ENCODE measurements at regions not wholly inside any gene's neighbourhood (a gene's known extent, or its start where the extent isn't known, plus 50 kb on each side); places are given as distances from the start of the nearest gene placed in this dataset.

DNA sequence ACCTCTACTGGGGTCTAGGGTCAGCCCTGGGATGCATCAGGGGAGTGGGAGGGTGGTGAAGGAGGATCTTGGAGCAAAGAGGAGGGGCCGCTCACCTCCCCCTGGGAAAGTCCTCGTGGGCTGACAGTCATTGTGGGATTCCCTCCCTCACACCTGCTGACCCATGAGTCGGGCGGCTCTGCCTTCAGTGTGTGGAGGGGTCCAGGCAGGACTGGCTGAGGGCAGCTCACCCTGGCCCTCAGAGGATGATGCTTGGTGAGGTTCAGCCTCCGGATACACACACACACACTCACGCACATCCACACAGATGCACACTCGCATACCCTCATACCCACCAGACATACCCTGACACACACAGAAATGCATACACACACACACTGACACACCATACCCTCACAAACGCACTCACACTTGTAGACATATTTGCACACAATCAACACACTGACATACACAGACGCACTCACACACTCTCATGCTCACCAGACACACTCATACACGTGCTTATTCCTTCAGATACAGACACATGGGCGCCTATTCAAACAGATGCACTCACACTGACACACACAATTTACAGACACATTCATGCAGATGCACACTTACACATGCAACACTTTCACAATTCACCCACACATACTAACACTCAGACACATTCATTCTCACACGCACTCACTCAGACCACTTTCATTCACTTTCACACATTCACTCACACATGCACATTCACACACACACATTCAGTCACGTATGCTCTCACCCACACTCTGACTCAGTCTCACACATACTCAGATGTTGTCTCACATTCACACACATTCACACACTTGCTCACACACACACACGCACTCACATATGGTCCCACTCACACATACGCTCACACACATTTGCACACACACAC is 105.1 kb upstream of the RPL38 start:
- Mint-ChIP-seq H3K9me3 (ENCODE audit: insufficient read depth) (no peaks in the 10 kb centered on the region), H3K4me1 (no peaks in the 10 kb centered on the region), H3K27ac (no peak overlapping the region), H3K4me3 (no peak overlapping the region), H3K27me3 (peaks cover 18% of the 10 kb centered on the region)
- no peaks in the 10 kb centered on the region for H3K36me3 ChIP-seq (replicated peaks in 1 of 2; ENCODE audit: control extremely low read depth in 1 of 2, control insufficient read depth in 1 of 2, extremely low read depth in 1 of 2, insufficient read depth in 2 of 2, low read length in 1 of 2)
- H3K79me2 ChIP-seq (ENCODE audit: control insufficient read depth, insufficient read depth, low read length), result no peaks in the 10 kb centered on the region
- ATAC-seq (ENCODE audit: low read depth) (no peak), DNase-seq (no peak)
- H3K9ac ChIP-seq (ENCODE audit: low read length), result no peak overlapping the region
- peaks cover 0 to 6% (median 0%) of the 10 kb centered on the region in 4 experiments for H3K27me3 ChIP-seq (replicated peaks in 1 of 4; ENCODE audit: control extremely low read depth in 1 of 4, control insufficient read depth in 3 of 4, insufficient read depth in 4 of 4, low read length in 3 of 4)
- H3K4me2 ChIP-seq (replicated peaks; ENCODE audit: low read depth, low read length, poor library complexity, severe bottlenecking), result no peak overlapping the region
- TF ChIP-seq, protein P1, sequence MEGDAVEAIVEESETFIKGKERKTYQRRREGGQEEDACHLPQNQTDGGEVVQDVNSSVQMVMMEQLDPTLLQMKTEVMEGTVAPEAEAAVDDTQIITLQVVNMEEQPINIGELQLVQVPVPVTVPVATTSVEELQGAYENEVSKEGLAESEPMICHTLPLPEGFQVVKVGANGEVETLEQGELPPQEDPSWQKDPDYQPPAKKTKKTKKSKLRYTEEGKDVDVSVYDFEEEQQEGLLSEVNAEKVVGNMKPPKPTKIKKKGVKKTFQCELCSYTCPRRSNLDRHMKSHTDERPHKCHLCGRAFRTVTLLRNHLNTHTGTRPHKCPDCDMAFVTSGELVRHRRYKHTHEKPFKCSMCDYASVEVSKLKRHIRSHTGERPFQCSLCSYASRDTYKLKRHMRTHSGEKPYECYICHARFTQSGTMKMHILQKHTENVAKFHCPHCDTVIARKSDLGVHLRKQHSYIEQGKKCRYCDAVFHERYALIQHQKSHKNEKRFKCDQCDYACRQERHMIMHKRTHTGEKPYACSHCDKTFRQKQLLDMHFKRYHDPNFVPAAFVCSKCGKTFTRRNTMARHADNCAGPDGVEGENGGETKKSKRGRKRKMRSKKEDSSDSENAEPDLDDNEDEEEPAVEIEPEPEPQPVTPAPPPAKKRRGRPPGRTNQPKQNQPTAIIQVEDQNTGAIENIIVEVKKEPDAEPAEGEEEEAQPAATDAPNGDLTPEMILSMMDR (IDR thresholded peaks at IDR 0.05), result no peak
- no peak for TF ChIP-seq EZH2 (IDR thresholded peaks at IDR 0.05; ENCODE audit: borderline replicate concordance, insufficient read depth, low read depth, low read length, poor library complexity, severe bottlenecking)
- no peaks in the 10 kb centered on the region for H4K20me1 ChIP-seq (ENCODE audit: control insufficient read depth, insufficient read depth, low read length, poor library complexity, severe bottlenecking)
- H3K9me3 ChIP-seq (ENCODE audit: control extremely low read depth in 1 of 3, control insufficient read depth in 2 of 3, insufficient read depth in 1 of 3, low read length in 2 of 3), result no peaks in the 10 kb centered on the region
- H3K4me3 ChIP-seq (ENCODE audit: control extremely low read depth in 1 of 5, extremely low read depth in 1 of 5, insufficient read depth in 1 of 5, low read depth in 2 of 5, low read length in 4 of 5), result no peak overlapping the region
- CTCF ChIA-PET, result no interaction called here
- no peak overlapping the region for H3K27ac ChIP-seq (ENCODE audit: low read length in 2 of 2)
- intact Hi-C loops (cut with micrococcal nuclease), result no loop called here
- 91% methylated on average over 11 of the region's 15 CpGs for WGBS (ENCODE audit: insufficient coverage)
- POLR2A ChIA-PET, result no interaction called here
- H3K4me1 ChIP-seq (ENCODE audit: control insufficient read depth in 2 of 2, insufficient read depth in 2 of 2, low read length in 2 of 2), result no peaks in the 10 kb centered on the region
- H2AFZ ChIP-seq (ENCODE audit: insufficient read depth, low read depth, low read length, poor library complexity, severe bottlenecking), result no peak overlapping the region

Data from B cell (primary cell).